Fibroblast of lung (primary cell): ENCODE measurements at regions not wholly inside any gene's neighbourhood (a gene's known extent, or its start where the extent isn't known, plus 50 kb on each side); places are given as distances from the start of the nearest gene placed in this dataset.

Experiments
- DNase-seq, 2 donors: peaks; one replicate each; pipeline versions ENCODE4 v3.0.0 to v3.0.0-alpha.2; 2010; ENCODE audit warnings: low read depth in 2 of 2
- H2AFZ ChIP-seq: 2 replicates; pipeline ENCODE4 v1.5.1; 2012; ENCODE audit warnings: low read length, control low read depth, inconsistent platforms
- H3K27ac ChIP-seq: 2 replicates; pipeline ENCODE4 v1.5.1; 2011; ENCODE audit warnings: low read length, control low read depth; ENCODE audit not compliant: insufficient read depth
- H3K27me3 ChIP-seq: 2 replicates; pipeline ENCODE4 v1.5.1; 2011; ENCODE audit warnings: mild to moderate bottlenecking, low read length; ENCODE audit not compliant: control insufficient read depth, insufficient read depth
- H3K36me3 ChIP-seq: 2 replicates; pipeline ENCODE4 v1.5.1; 2011; ENCODE audit warnings: low read length; ENCODE audit not compliant: control insufficient read depth, insufficient read depth
- H3K4me1 ChIP-seq: 2 replicates; pipeline ENCODE4 v1.5.1; 2011; ENCODE audit warnings: low read length; ENCODE audit not compliant: control insufficient read depth, insufficient read depth; ENCODE audit errors: extremely low read depth
- H3K4me2 ChIP-seq: 2 replicates; pipeline ENCODE4 v1.5.1; 2011; ENCODE audit warnings: low read length, control low read depth; ENCODE audit not compliant: insufficient read depth; ENCODE audit errors: extremely low read depth
- H3K4me3 ChIP-seq, 4 experiments: fragments of 200-600 bp in 1 of 4; sonication (generic) in 1 of 4; replicated peaks in 1 of 4; 2 replicates each; pipeline ENCODE4 v1.5.1; 2011 to 2016; ENCODE audit warnings: low read length in 4 of 4, low read depth in 3 of 4, mild to moderate bottlenecking in 3 of 4, control low read depth in 2 of 4, inconsistent platforms in 1 of 4, mixed read lengths in 1 of 4; ENCODE audit not compliant: insufficient read depth in 1 of 4; ENCODE audit errors: control extremely low read depth in 1 of 4
- H3K79me2 ChIP-seq: 2 replicates; pipeline ENCODE4 v1.5.1; 2012; ENCODE audit warnings: mild to moderate bottlenecking, low read length, inconsistent platforms; ENCODE audit not compliant: control insufficient read depth, insufficient read depth
- H3K9ac ChIP-seq: 2 replicates; pipeline ENCODE4 v1.5.1; 2011; ENCODE audit warnings: mild to moderate bottlenecking, low read length, control low read depth; ENCODE audit not compliant: insufficient read depth
- H3K9me3 ChIP-seq: 2 replicates; pipeline ENCODE4 v1.5.1; 2012; ENCODE audit warnings: low read depth, low read length; ENCODE audit not compliant: control insufficient read depth, insufficient read depth
- H4K20me1 ChIP-seq: 2 replicates; pipeline ENCODE4 v1.5.1; 2011; ENCODE audit warnings: low read length; ENCODE audit not compliant: control insufficient read depth, insufficient read depth; ENCODE audit errors: extremely low read depth
- CTCF ChIP-seq, 2 donors: IDR thresholded peaks in 1 of 2; conservative IDR thresholded peaks in 1 of 2; 1 replicate in 1 of 2; 2 replicates in 1 of 2; pipeline ENCODE4 v1.5.1; 2011 to 2012; ENCODE audit warnings: low read length in 2 of 2, control low read depth in 1 of 2, inconsistent platforms in 1 of 2, low read depth in 1 of 2, mild to moderate bottlenecking in 1 of 2
- EZH2 ChIP-seq: IDR thresholded peaks from 2 replicates; pipeline ENCODE4 v1.5.1; 2012; ENCODE audit warnings: low read length, control low read depth, mild to moderate bottlenecking; ENCODE audit errors: missing control alignments

DNA sequence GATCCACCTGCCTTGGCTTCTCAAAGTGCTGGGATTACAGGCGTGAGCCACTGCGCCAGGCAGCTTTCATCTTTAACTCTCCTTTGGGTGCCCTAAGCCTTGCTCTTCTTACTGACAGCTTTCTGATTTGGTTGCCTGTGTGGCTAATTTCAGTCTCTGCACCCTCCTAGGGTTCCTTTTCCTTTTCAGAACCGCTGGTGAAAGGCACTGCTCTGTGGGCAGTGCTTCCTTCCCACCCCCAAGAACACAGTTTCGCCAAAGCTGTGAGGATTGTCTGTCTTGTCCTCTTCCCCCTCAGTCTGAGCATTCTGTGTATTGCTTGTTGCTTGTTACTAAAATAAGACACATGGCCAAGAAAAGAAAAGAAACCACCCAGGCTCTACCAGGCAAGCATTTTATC, 101.4 kb upstream of the FRMPD3 start:
- Histone ChIP-seq H3K9ac (no peak overlapping the region), H3K79me2 (no peaks in the 10 kb centered on the region), H3K4me3 (no peak overlapping the region), H3K27me3 (no peaks in the 10 kb centered on the region), H2AFZ (no peak overlapping the region), H3K4me2 (no peak overlapping the region), H3K27ac (no peak overlapping the region), H3K4me1 (no peaks in the 10 kb centered on the region), H3K9me3 (no peaks in the 10 kb centered on the region), H4K20me1 (no peaks in the 10 kb centered on the region), H3K36me3 (no peaks in the 10 kb centered on the region)
- TF ChIP-seq EZH2 (no peak), CTCF (conservative IDR thresholded peaks at IDR 0.05 in 1 of 2, IDR thresholded peaks at IDR 0.05 in 1 of 2; ENCODE audit: low read depth in 1 of 2, low read length in 2 of 2) (no peak)
- DNase-seq = no peak

DNA sequence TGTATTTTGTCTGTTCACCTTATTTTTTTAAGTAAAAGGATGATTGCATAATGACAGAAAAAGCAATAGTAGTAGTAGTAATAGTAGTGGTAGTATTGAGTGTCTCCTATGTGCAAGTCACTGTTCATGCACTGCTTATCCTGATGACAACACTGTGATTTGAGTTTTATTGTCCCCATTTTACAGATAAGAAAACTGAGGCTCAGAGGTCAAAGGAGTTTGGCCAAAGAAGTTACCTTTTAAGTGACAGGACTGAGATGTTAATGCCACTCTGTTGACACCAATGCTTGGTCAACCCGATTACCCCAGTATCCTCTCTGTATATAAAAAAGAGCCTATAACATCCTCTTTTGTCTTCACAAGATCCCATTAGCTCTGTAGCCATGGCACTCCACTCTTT, 100.5 kb upstream of the FRMPD3 start:
- no peak for DNase-seq
- Histone ChIP-seq H3K4me2 (no peak overlapping the region), H3K9me3 (no peaks in the 10 kb centered on the region), H3K9ac (no peak overlapping the region), H4K20me1 (no peaks in the 10 kb centered on the region), H3K27ac (no peak overlapping the region), H3K36me3 (no peaks in the 10 kb centered on the region), H2AFZ (no peak overlapping the region), H3K4me1 (no peaks in the 10 kb centered on the region), H3K27me3 (no peaks in the 10 kb centered on the region), H3K4me3 (no peak overlapping the region), H3K79me2 (no peaks in the 10 kb centered on the region)
- no peak for TF ChIP-seq EZH2
- no peak for TF ChIP-seq CTCF (conservative IDR thresholded peaks at IDR 0.05 in 1 of 2, IDR thresholded peaks at IDR 0.05 in 1 of 2; ENCODE audit: low read depth in 1 of 2, low read length in 2 of 2)

- H3K4me2 ChIP-seq = no peak overlapping the region
- H3K79me2 ChIP-seq = no peaks in the 10 kb centered on the region
- no peak for DNase-seq
- TF ChIP-seq CTCF (conservative IDR thresholded peaks at IDR 0.05 in 1 of 2, IDR thresholded peaks at IDR 0.05 in 1 of 2; ENCODE audit: low read depth in 1 of 2, low read length in 2 of 2) = no peak
- no peak for TF ChIP-seq EZH2
- H3K27ac ChIP-seq = no peak overlapping the region
- H3K9me3 ChIP-seq = no peaks in the 10 kb centered on the region
- H3K9ac ChIP-seq = no peak overlapping the region
- no peaks in the 10 kb centered on the region for H3K27me3 ChIP-seq
- no peak overlapping the region for H3K4me3 ChIP-seq
- no peaks in the 10 kb centered on the region for H3K4me1 ChIP-seq
- H3K36me3 ChIP-seq = no peaks in the 10 kb centered on the region
- H4K20me1 ChIP-seq = no peaks in the 10 kb centered on the region
- no peak overlapping the region for H2AFZ ChIP-seq
These were observed 93.9 kb upstream of the FRMPD3 start for GRCh38 chrX:107355533-107355932.
